Fibroblast of lung (primary cell): ENCODE measurements at regions not wholly inside any gene's neighbourhood (a gene's known extent, or its start where the extent isn't known, plus 50 kb on each side); places are given as distances from the start of the nearest gene placed in this dataset.

Experiments
- DNase-seq, 2 donors: peaks; one replicate each; pipeline versions ENCODE4 v3.0.0 to v3.0.0-alpha.2; 2010; ENCODE audit warnings: low read depth in 2 of 2
- H2AFZ ChIP-seq: 2 replicates; pipeline ENCODE4 v1.5.1; 2012; ENCODE audit warnings: low read length, control low read depth, inconsistent platforms
- H3K27ac ChIP-seq: 2 replicates; pipeline ENCODE4 v1.5.1; 2011; ENCODE audit warnings: low read length, control low read depth; ENCODE audit not compliant: insufficient read depth
- H3K27me3 ChIP-seq: 2 replicates; pipeline ENCODE4 v1.5.1; 2011; ENCODE audit warnings: mild to moderate bottlenecking, low read length; ENCODE audit not compliant: control insufficient read depth, insufficient read depth
- H3K36me3 ChIP-seq: 2 replicates; pipeline ENCODE4 v1.5.1; 2011; ENCODE audit warnings: low read length; ENCODE audit not compliant: control insufficient read depth, insufficient read depth
- H3K4me1 ChIP-seq: 2 replicates; pipeline ENCODE4 v1.5.1; 2011; ENCODE audit warnings: low read length; ENCODE audit not compliant: control insufficient read depth, insufficient read depth; ENCODE audit errors: extremely low read depth
- H3K4me2 ChIP-seq: 2 replicates; pipeline ENCODE4 v1.5.1; 2011; ENCODE audit warnings: low read length, control low read depth; ENCODE audit not compliant: insufficient read depth; ENCODE audit errors: extremely low read depth
- H3K4me3 ChIP-seq, 4 experiments: fragments of 200-600 bp in 1 of 4; sonication (generic) in 1 of 4; replicated peaks in 1 of 4; 2 replicates each; pipeline ENCODE4 v1.5.1; 2011 to 2016; ENCODE audit warnings: low read length in 4 of 4, low read depth in 3 of 4, mild to moderate bottlenecking in 3 of 4, control low read depth in 2 of 4, inconsistent platforms in 1 of 4, mixed read lengths in 1 of 4; ENCODE audit not compliant: insufficient read depth in 1 of 4; ENCODE audit errors: control extremely low read depth in 1 of 4
- H3K79me2 ChIP-seq: 2 replicates; pipeline ENCODE4 v1.5.1; 2012; ENCODE audit warnings: mild to moderate bottlenecking, low read length, inconsistent platforms; ENCODE audit not compliant: control insufficient read depth, insufficient read depth
- H3K9ac ChIP-seq: 2 replicates; pipeline ENCODE4 v1.5.1; 2011; ENCODE audit warnings: mild to moderate bottlenecking, low read length, control low read depth; ENCODE audit not compliant: insufficient read depth
- H3K9me3 ChIP-seq: 2 replicates; pipeline ENCODE4 v1.5.1; 2012; ENCODE audit warnings: low read depth, low read length; ENCODE audit not compliant: control insufficient read depth, insufficient read depth
- H4K20me1 ChIP-seq: 2 replicates; pipeline ENCODE4 v1.5.1; 2011; ENCODE audit warnings: low read length; ENCODE audit not compliant: control insufficient read depth, insufficient read depth; ENCODE audit errors: extremely low read depth
- CTCF ChIP-seq, 2 donors: IDR thresholded peaks in 1 of 2; conservative IDR thresholded peaks in 1 of 2; 1 replicate in 1 of 2; 2 replicates in 1 of 2; pipeline ENCODE4 v1.5.1; 2011 to 2012; ENCODE audit warnings: low read length in 2 of 2, control low read depth in 1 of 2, inconsistent platforms in 1 of 2, low read depth in 1 of 2, mild to moderate bottlenecking in 1 of 2
- EZH2 ChIP-seq: IDR thresholded peaks from 2 replicates; pipeline ENCODE4 v1.5.1; 2012; ENCODE audit warnings: low read length, control low read depth, mild to moderate bottlenecking; ENCODE audit errors: missing control alignments

DNA sequence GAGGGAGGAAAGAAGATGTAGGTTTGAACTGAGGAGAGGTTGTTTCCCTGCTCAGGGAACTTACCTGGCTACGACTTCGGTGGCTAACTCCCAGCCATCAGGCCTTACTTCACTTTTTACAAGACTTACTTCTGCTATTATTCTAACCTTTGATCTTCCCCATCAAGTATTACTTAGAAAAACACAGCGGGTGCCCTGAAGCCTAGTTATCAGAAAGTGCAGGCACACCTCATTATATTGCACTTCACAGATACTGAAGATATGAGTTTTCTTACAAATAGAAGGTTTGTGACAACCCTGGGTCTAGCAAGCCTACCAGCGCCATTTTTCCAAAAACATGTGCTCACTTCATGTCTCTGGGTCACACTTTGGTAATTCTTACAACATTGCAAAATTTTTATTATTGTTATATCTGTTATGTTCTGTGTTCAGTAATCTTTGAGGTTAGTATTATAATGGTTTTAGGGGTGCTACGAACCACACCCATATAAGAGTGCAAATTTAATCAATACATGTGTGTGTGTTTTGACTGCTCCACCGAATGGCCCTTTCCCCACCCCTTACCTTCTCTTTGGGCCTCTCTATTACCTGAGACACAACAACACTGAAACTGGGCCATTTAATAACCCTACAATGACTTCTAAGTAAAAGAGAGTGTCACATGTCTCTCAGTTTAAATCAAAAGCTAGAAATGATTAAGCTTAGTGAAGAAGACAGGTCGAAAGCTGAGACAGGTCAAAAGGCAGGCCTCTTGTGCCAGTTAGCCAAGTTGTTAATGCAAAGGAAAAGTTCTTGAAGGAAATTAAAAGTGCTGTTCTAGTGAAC lies 2102.7 kb upstream of the WWC1 start:
- no peaks in the 10 kb centered on the region for H3K79me2 ChIP-seq
- no peak overlapping the region for H3K4me2 ChIP-seq
- H3K4me1 ChIP-seq = no peaks in the 10 kb centered on the region
- H3K4me3 ChIP-seq = no peak overlapping the region
- no peak overlapping the region for H2AFZ ChIP-seq
- no peaks in the 10 kb centered on the region for H4K20me1 ChIP-seq
- TF ChIP-seq CTCF (conservative IDR thresholded peaks at IDR 0.05 in 1 of 2, IDR thresholded peaks at IDR 0.05 in 1 of 2; ENCODE audit: low read depth in 1 of 2, low read length in 2 of 2) (no peak), EZH2 (no peak)
- H3K36me3 ChIP-seq = no peaks in the 10 kb centered on the region
- H3K9ac ChIP-seq = no peak overlapping the region
- DNase-seq = no peak
- H3K27ac ChIP-seq = no peak overlapping the region
- no peaks in the 10 kb centered on the region for H3K9me3 ChIP-seq
- H3K27me3 ChIP-seq = no peaks in the 10 kb centered on the region

- H3K9me3 ChIP-seq = no peaks in the 10 kb centered on the region
- H3K4me1 ChIP-seq = no peaks in the 10 kb centered on the region
- H3K4me2 ChIP-seq = no peak overlapping the region
- H2AFZ ChIP-seq = no peak overlapping the region
- DNase-seq = no peak
- H4K20me1 ChIP-seq = no peaks in the 10 kb centered on the region
- no peak overlapping the region for H3K4me3 ChIP-seq
- no peaks in the 10 kb centered on the region for H3K27me3 ChIP-seq
- TF ChIP-seq CTCF (conservative IDR thresholded peaks at IDR 0.05 in 1 of 2, IDR thresholded peaks at IDR 0.05 in 1 of 2; ENCODE audit: low read depth in 1 of 2, low read length in 2 of 2) (no peak), EZH2 (no peak)
- no peaks in the 10 kb centered on the region for H3K79me2 ChIP-seq
- H3K27ac ChIP-seq = no peak overlapping the region
- H3K36me3 ChIP-seq = no peaks in the 10 kb centered on the region
- no peak overlapping the region for H3K9ac ChIP-seq
Measured at GRCh38 chr5:166192696-166193095, 2098.7 kb upstream of the WWC1 start.

DNA sequence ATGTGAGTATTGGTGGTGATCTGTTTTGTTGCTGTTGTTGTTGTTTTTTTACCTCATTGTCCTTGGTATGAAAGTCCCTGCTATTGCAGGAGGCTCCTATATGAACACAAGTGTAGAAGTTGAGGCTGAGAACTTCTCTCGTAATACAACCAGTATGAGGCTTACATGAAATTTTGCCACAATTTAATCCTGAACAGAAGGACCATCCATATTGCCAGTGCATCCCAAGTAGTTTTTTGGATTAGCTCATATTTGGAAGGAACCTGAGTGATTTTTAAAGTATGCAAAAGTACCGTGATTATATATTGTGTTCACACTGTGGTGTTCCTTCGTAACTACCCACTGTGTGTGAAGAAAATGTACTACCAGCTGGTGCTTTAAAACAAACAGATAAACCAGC lies 2095.5 kb upstream of the WWC1 start:
- no peak overlapping the region for H2AFZ ChIP-seq
- no peak for DNase-seq
- no peak overlapping the region for H3K27ac ChIP-seq
- no peaks in the 10 kb centered on the region for H4K20me1 ChIP-seq
- H3K9me3 ChIP-seq = no peaks in the 10 kb centered on the region
- H3K79me2 ChIP-seq = no peaks in the 10 kb centered on the region
- H3K27me3 ChIP-seq = no peaks in the 10 kb centered on the region
- TF ChIP-seq EZH2 (no peak), CTCF (conservative IDR thresholded peaks at IDR 0.05 in 1 of 2, IDR thresholded peaks at IDR 0.05 in 1 of 2; ENCODE audit: low read depth in 1 of 2, low read length in 2 of 2) (no peak)
- no peaks in the 10 kb centered on the region for H3K36me3 ChIP-seq
- no peak overlapping the region for H3K9ac ChIP-seq
- no peak overlapping the region for H3K4me3 ChIP-seq
- H3K4me1 ChIP-seq = no peaks in the 10 kb centered on the region
- H3K4me2 ChIP-seq = no peak overlapping the region
